ENCODE measurements at regions not wholly inside any gene's neighbourhood (a gene's known extent, or its start where the extent isn't known, plus 50 kb on each side); places are given as distances from the start of the nearest gene placed in this dataset.

DNA sequence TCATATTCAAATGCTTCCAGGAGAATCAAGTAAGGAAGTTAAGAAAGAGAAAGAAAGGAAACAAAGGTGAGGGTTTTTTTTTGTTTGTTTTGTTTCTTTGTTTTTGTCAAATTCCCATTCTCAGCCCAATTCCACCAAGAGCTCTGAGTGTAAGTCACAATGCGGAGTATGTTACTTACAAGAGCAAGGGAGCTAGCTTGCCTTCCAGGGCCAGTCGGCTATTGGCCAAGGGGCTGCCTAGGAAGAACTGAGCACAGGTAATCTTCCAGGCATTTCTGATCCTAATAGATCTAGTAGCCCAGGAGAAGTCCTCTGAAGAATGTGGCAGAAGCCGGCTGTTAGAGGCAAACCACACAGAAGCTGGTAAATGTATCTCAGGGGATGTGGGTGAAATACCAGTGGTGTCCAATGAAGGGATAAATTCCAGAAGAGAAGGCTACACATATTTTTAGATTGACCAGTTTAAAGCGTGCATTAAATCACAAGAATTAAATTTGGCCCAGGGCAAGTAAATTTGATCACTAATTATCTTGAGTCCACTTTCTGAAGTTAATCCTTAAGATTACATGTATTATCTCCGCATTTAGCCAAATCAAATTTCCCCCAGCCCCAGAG is 239.6 kb upstream of the ADAMTS5 start:
- TF ChIP-seq, protein P1, sequence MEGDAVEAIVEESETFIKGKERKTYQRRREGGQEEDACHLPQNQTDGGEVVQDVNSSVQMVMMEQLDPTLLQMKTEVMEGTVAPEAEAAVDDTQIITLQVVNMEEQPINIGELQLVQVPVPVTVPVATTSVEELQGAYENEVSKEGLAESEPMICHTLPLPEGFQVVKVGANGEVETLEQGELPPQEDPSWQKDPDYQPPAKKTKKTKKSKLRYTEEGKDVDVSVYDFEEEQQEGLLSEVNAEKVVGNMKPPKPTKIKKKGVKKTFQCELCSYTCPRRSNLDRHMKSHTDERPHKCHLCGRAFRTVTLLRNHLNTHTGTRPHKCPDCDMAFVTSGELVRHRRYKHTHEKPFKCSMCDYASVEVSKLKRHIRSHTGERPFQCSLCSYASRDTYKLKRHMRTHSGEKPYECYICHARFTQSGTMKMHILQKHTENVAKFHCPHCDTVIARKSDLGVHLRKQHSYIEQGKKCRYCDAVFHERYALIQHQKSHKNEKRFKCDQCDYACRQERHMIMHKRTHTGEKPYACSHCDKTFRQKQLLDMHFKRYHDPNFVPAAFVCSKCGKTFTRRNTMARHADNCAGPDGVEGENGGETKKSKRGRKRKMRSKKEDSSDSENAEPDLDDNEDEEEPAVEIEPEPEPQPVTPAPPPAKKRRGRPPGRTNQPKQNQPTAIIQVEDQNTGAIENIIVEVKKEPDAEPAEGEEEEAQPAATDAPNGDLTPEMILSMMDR (IDR thresholded peaks at IDR 0.05; ENCODE audit: low read depth, low read length, poor library complexity, severe bottlenecking): no peak
- no peak for TF ChIP-seq EZH2phosphoT487 (IDR thresholded peaks at IDR 0.05; ENCODE audit: borderline replicate concordance, low read length)
